ENCODE measurements at regions not wholly inside any gene's neighbourhood (a gene's known extent, or its start where the extent isn't known, plus 50 kb on each side); places are given as distances from the start of the nearest gene placed in this dataset.

GRCh38 chr12:13597166-13597565 lies 384.2 kb downstream of the GRIN2B start:
- no peak for TF ChIP-seq SPI1 (IDR thresholded peaks at IDR 0.05; ENCODE audit: borderline replicate concordance, low read depth)
- TF ChIP-seq CTCF (IDR thresholded peaks at IDR 0.05; ENCODE audit: insufficient read depth, low read length) = no peak
- no peak for TF ChIP-seq POLR2AphosphoS5 (IDR thresholded peaks at IDR 0.05; ENCODE audit: low read depth)
- no peak for TF ChIP-seq GABPA (IDR thresholded peaks at IDR 0.05; ENCODE audit: low read depth)
- Histone ChIP-seq H3K27ac (replicated peaks) (no peak overlapping the region), H3K4me3 (replicated peaks; ENCODE audit: insufficient read depth, low read length) (no peak overlapping the region), H3K27me3 (ENCODE audit: insufficient read depth, poor library complexity, severe bottlenecking) (no peaks in the 10 kb centered on the region)
- no peak for DNase-seq (ENCODE audit: low read depth in 1 of 2, low spot score in 1 of 2)

- DNase-seq (ENCODE audit: low read depth in 1 of 2, low spot score in 1 of 2) = no peak
- Histone ChIP-seq H3K27ac (replicated peaks) (no peak overlapping the region), H3K27me3 (ENCODE audit: insufficient read depth, poor library complexity, severe bottlenecking) (no peaks in the 10 kb centered on the region), H3K4me3 (replicated peaks; ENCODE audit: insufficient read depth, low read length) (no peak overlapping the region)
- TF ChIP-seq GABPA (IDR thresholded peaks at IDR 0.05; ENCODE audit: low read depth) (no peak), REST (IDR thresholded peaks at IDR 0.05; ENCODE audit: insufficient replicate concordance, low read depth) (no peak), POLR2AphosphoS5 (IDR thresholded peaks at IDR 0.05; ENCODE audit: low read depth) (no peak), SPI1 (IDR thresholded peaks at IDR 0.05; ENCODE audit: borderline replicate concordance, low read depth) (no peak), CTCF (IDR thresholded peaks at IDR 0.05; ENCODE audit: insufficient read depth, low read length) (no peak)
These were observed 384.7 kb downstream of the GRIN2B start for GRCh38 chr12:13596714-13597113.

GRCh38 chr12:13595536-13596443 lies 385.6 kb downstream of the GRIN2B start:
- TF ChIP-seq REST (IDR thresholded peaks at IDR 0.05; ENCODE audit: insufficient replicate concordance, low read depth) = no peak
- no peak for TF ChIP-seq POLR2AphosphoS5 (IDR thresholded peaks at IDR 0.05; ENCODE audit: low read depth)
- TF ChIP-seq CTCF (IDR thresholded peaks at IDR 0.05; ENCODE audit: insufficient read depth, low read length) = no peak
- no peak for TF ChIP-seq GABPA (IDR thresholded peaks at IDR 0.05; ENCODE audit: low read depth)
- no peak for TF ChIP-seq SPI1 (IDR thresholded peaks at IDR 0.05; ENCODE audit: borderline replicate concordance, low read depth)
- H3K27me3 ChIP-seq (ENCODE audit: insufficient read depth, poor library complexity, severe bottlenecking) = no peaks in the 10 kb centered on the region
- DNase-seq (ENCODE audit: low read depth in 1 of 2, low spot score in 1 of 2) = no peak
- no peak overlapping the region for H3K4me3 ChIP-seq (replicated peaks; ENCODE audit: insufficient read depth, low read length)
- no peak overlapping the region for H3K27ac ChIP-seq (replicated peaks)
